GM23248 (cell line): ENCODE measurements at regions not wholly inside any gene's neighbourhood (a gene's known extent, or its start where the extent isn't known, plus 50 kb on each side); places are given as distances from the start of the nearest gene placed in this dataset.

Experiments
- DNase-seq: peaks from one replicate; pipeline ENCODE4 v3.0.0-alpha.2; 2015
- H2AFZ ChIP-seq: fragments of 200-600 bp; sonication (generic); 2 replicates; pipeline ENCODE4 v1.6.1; 2016; ENCODE audit warnings: antibody characterized with exemption
- H3F3A ChIP-seq: fragments of 200-600 bp; sonication (generic); 2 replicates; pipeline ENCODE4 v1.6.1; 2016; ENCODE audit warnings: mild to moderate bottlenecking, antibody characterized with exemption, mixed run types; ENCODE audit not compliant: insufficient read depth
- H3K27ac ChIP-seq: fragments of 200-600 bp; sonication (generic); 2 replicates; pipeline ENCODE4 v1.5.1; 2016; ENCODE audit warnings: mild to moderate bottlenecking
- H3K27me3 ChIP-seq: fragments of 200-600 bp; sonication (generic); replicated peaks from 2 replicates; pipeline ENCODE4 v1.6.1; 2016; ENCODE audit warnings: mild to moderate bottlenecking; ENCODE audit not compliant: insufficient read depth
- H3K36me3 ChIP-seq: fragments of 200-600 bp; sonication (generic); 2 replicates; pipeline ENCODE4 v1.6.1; 2016; ENCODE audit warnings: low read depth, mild to moderate bottlenecking
- H3K4me1 ChIP-seq: fragments of 200-600 bp; sonication (generic); 2 replicates; pipeline ENCODE4 v1.6.1; 2016; ENCODE audit warnings: mild to moderate bottlenecking; ENCODE audit not compliant: insufficient read depth
- H3K4me2 ChIP-seq: fragments of 200-600 bp; sonication (generic); one replicate; pipeline ENCODE4 v1.6.1; 2016; ENCODE audit warnings: mild to moderate bottlenecking; ENCODE audit not compliant: unreplicated experiment
- H3K4me3 ChIP-seq: fragments of 200-600 bp; sonication (generic); 2 replicates; pipeline ENCODE4 v1.5.1; 2016; ENCODE audit warnings: mild to moderate bottlenecking
- H3K79me2 ChIP-seq: fragments of 200-600 bp; sonication (generic); 2 replicates; pipeline ENCODE4 v1.6.1; 2016; ENCODE audit warnings: mild to moderate bottlenecking; ENCODE audit not compliant: insufficient read depth
- H3K9ac ChIP-seq: fragments of 200-600 bp; sonication (generic); 2 replicates; pipeline ENCODE4 v1.6.1; 2016; ENCODE audit warnings: mild to moderate bottlenecking
- H3K9me2 ChIP-seq: fragments of 200-600 bp; sonication (generic); 2 replicates; pipeline ENCODE4 v1.6.1; 2016; ENCODE audit warnings: mixed run types, mild to moderate bottlenecking, moderate library complexity; ENCODE audit not compliant: insufficient read depth
- H3K9me3 ChIP-seq: fragments of 200-600 bp; sonication (generic); one replicate; pipeline ENCODE4 v1.6.1; 2017; ENCODE audit warnings: low read depth
- H4K20me1 ChIP-seq: fragments of 200-600 bp; sonication (generic); 2 replicates; pipeline ENCODE4 v1.6.0; 2016; ENCODE audit not compliant: insufficient read depth
- EZH2 ChIP-seq: fragments of 200-600 bp; sonication (generic); IDR thresholded peaks from 2 replicates; pipeline ENCODE4 v1.6.1; 2018; ENCODE audit warnings: antibody characterized with exemption, mild to moderate bottlenecking; ENCODE audit not compliant: insufficient read depth, poor library complexity, severe bottlenecking
- EZH2phosphoT487 ChIP-seq: fragments of 200-600 bp; sonication (generic); IDR thresholded peaks from 2 replicates; pipeline ENCODE4 v1.6.1; 2018; ENCODE audit warnings: antibody characterized with exemption, moderate library complexity, mild to moderate bottlenecking, low read depth; ENCODE audit not compliant: insufficient read depth
- WGBS, 2 experiments: methylation state at CpG; one replicate each; pipeline ENCODE4 v1.1.6; 2015 to 2017; ENCODE audit warnings: low lambda C conversion rate in 2 of 2, low coverage in 1 of 2; ENCODE audit errors: missing lambda C conversion rate in 2 of 2; 5-methylcytosine and 5-hydroxymethylcytosine counted together
- in situ Hi-C: fragments of 300-500 bp; cut with MboI; formaldehyde crosslinking; loops from 2 replicates; pipeline ENCODE4 v1.15.0; 2020

DNA sequence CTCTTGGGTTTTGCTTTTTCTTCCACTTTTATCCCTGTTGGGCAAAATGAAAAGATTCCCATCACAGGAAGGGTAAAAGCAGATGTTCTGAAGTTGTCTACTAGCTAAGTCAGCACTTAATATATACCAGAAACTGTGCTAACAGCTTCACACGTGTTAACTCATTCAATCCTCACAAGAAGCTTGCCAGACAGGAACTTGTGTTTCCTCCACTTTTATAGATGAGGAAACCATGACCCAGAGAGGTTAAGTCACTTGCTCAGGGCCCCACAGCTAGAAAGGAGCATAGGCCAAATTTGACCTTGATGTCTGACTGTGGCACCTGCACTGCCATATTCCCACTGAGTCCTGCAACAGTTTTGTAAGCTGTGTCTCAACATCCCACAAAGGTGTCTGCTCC lies 76.8 kb upstream of the EPC2 start:
- Histone ChIP-seq H3K4me2 (no peak overlapping the region), H3K9me2 (no peaks in the 10 kb centered on the region), H3K27me3 (no peaks in the 10 kb centered on the region), H3K9me3 (no peaks in the 10 kb centered on the region), H3K4me1 (no peaks in the 10 kb centered on the region), H3K36me3 (no peaks in the 10 kb centered on the region), H3K79me2 (no peaks in the 10 kb centered on the region), H3K27ac (no peak overlapping the region), H3K9ac (no peak overlapping the region), H3F3A (no peaks in the 10 kb centered on the region), H3K4me3 (no peak overlapping the region), H4K20me1 (no peaks in the 10 kb centered on the region), H2AFZ (no peak overlapping the region)
- in situ Hi-C loops = no loop called here
- TF ChIP-seq EZH2phosphoT487 = no peak
- TF ChIP-seq EZH2 = no peak
- 23 to 45% methylated on average over 1 of the region's 1 CpG for WGBS, 2 experiments
- DNase-seq = no peak

DNA sequence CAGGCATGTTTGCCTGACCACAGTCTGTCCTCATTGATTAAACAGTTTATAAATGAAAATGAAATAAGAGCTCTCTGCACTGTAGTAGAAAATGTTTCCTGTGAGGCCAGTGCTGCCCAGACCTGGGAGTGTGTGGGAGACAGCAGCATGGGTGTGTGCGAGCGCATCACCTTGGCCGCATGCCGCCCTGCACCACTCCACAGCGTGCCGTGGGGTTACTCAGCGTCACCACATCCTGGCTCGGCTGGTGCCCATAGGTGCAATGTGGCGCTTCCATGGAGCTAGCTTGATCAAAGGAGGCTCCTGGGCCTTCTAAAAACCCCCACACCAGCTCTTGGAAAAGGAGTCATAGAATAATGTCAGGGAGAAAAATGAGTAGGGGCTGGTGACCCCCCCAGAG lies 76.0 kb upstream of the EPC2 start:
- TF ChIP-seq EZH2phosphoT487 = no peak
- no peak for TF ChIP-seq EZH2
- no peaks in the 10 kb centered on the region for H4K20me1 ChIP-seq
- DNase-seq = no peak
- no peak overlapping the region for H3K27ac ChIP-seq
- no peaks in the 10 kb centered on the region for H3K27me3 ChIP-seq
- H3K4me3 ChIP-seq = no peak overlapping the region
- in situ Hi-C loops = no loop called here
- H3K79me2 ChIP-seq = no peaks in the 10 kb centered on the region
- H3F3A ChIP-seq = no peaks in the 10 kb centered on the region
- no peak overlapping the region for H2AFZ ChIP-seq
- H3K9me3 ChIP-seq = no peaks in the 10 kb centered on the region
- no peaks in the 10 kb centered on the region for H3K36me3 ChIP-seq
- no peaks in the 10 kb centered on the region for H3K4me1 ChIP-seq
- no peak overlapping the region for H3K9ac ChIP-seq
- H3K9me2 ChIP-seq = no peaks in the 10 kb centered on the region
- no peak overlapping the region for H3K4me2 ChIP-seq
- WGBS, 2 experiments = 66 to 67% methylated on average over 9 of the region's 9 CpGs

DNA sequence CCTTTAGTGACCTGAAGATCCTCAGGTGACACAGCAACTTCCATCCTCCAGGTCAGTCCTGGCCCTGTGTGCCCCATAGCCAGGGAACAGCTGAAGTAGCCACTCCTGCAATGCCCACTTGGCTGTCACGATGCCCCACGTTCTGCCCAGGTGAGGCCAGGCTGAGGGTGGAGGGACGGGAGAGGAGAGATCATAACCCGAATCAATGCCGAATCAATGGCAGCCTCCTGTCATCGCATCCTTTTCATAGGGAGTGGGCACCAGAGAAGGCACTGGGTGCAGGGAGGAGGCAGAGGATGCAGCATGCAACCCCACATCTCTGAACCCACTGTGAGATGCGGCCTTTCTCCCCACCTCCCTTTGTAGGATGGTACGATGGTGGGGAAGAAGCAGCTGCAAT lies 75.3 kb upstream of the EPC2 start:
- WGBS, 2 experiments = 75 to 77% methylated on average over 8 of the region's 8 CpGs
- H3K36me3 ChIP-seq = no peaks in the 10 kb centered on the region

DNA sequence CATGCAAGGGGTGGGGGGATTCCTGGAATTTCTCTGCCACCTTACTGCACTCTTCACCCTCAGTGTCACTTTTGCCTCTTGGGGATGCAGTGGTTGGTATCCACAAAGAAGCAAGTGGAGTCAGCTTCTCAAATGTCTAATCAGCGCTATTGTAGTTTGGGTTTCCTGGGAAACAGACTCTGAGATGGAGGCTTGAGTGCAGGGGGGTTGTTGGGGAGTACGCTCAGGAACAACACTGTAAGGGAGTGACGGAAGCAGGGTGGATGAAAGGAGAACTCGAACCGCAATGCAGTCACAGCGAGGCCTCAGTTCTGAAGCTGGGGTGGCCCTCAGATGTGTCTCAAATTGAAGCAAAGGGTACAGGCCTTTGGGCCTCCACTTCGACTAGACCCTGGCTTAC lies 73.6 kb upstream of the EPC2 start:
- H3K36me3 ChIP-seq = no peaks in the 10 kb centered on the region
- DNase-seq = no peak
- no peaks in the 10 kb centered on the region for H3F3A ChIP-seq
- no peak overlapping the region for H3K9ac ChIP-seq
- H3K27ac ChIP-seq = no peak overlapping the region
- H2AFZ ChIP-seq = no peak overlapping the region
- no peak overlapping the region for H3K4me3 ChIP-seq
- no peaks in the 10 kb centered on the region for H3K4me1 ChIP-seq
- no peaks in the 10 kb centered on the region for H4K20me1 ChIP-seq
- 78 to 84% methylated on average over 7 of the region's 7 CpGs for WGBS, 2 experiments
- TF ChIP-seq EZH2 (no peak), EZH2phosphoT487 (no peak)
- H3K4me2 ChIP-seq = no peak overlapping the region
- in situ Hi-C loops = no loop called here
- no peaks in the 10 kb centered on the region; the same call in 1 of the 2 replicates for H3K27me3 ChIP-seq
- H3K9me2 ChIP-seq = no peaks in the 10 kb centered on the region
- no peaks in the 10 kb centered on the region for H3K79me2 ChIP-seq
- H3K9me3 ChIP-seq = no peaks in the 10 kb centered on the region

More for the DNA sequence above, 75.3 kb upstream of the EPC2 start:
- no peak overlapping the region for H3K9ac ChIP-seq
- H3K4me3 ChIP-seq = no peak overlapping the region
- H3F3A ChIP-seq = no peaks in the 10 kb centered on the region
- H3K27ac ChIP-seq = no peak overlapping the region
- H4K20me1 ChIP-seq = no peaks in the 10 kb centered on the region
- TF ChIP-seq EZH2 (no peak), EZH2phosphoT487 (no peak)
- no peaks in the 10 kb centered on the region for H3K27me3 ChIP-seq
- no peak overlapping the region for H2AFZ ChIP-seq
- in situ Hi-C loops = no loop called here
- no peak for DNase-seq
- no peaks in the 10 kb centered on the region for H3K4me1 ChIP-seq
- no peaks in the 10 kb centered on the region for H3K9me2 ChIP-seq
- no peak overlapping the region for H3K4me2 ChIP-seq
- H3K79me2 ChIP-seq = no peaks in the 10 kb centered on the region
- H3K9me3 ChIP-seq = no peaks in the 10 kb centered on the region

DNA sequence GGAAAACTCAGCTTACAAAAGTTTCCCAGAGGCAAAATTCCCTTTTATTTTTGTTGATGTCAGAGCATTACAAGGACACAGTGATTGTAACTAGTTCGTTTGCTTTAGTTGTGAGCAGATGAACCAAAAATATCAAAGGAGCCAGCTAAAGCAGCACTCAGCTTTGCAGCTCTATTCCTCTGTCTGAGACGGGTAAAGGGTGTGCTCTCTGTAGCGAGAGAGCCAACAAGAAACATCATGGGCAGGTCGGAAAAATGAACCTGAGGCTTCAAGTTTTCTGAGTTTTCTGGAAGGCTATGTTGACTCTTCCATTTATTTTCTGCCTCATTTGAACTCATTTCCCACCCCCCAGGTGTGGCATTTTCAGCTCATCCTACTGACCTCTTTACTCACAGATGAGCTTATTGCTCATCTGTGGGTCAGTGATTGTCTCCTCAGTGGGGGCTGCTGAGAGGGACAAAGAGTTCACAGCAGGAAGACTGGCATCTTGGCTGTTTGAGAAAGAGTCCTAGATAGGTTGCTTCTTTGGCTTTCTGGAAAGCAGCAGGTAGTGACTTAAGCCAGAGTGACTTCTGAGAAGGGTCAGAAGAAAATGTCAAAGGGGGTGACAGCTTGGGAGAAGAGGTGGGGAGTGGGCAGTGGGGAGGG lies 66.6 kb upstream of the EPC2 start:
- no peak overlapping the region for H2AFZ ChIP-seq
- no peaks in the 10 kb centered on the region for H3K36me3 ChIP-seq
- H3K9me2 ChIP-seq = no peaks in the 10 kb centered on the region
- H3K4me1 ChIP-seq = peaks cover 4% of the 10 kb centered on the region; the same call in 1 of the 2 replicates
- no peak overlapping the region for H3K4me3 ChIP-seq
- H3K27ac ChIP-seq = no peak overlapping the region
- H3F3A ChIP-seq = no peaks in the 10 kb centered on the region
- H4K20me1 ChIP-seq = no peaks in the 10 kb centered on the region
- in situ Hi-C loops = no loop called here
- no peak overlapping the region for H3K4me2 ChIP-seq
- H3K9ac ChIP-seq = no peak overlapping the region
- peaks cover 13% of the 10 kb centered on the region for H3K27me3 ChIP-seq
- DNase-seq = no peak
- 9 to 10% methylated on average over 4 of the region's 4 CpGs for whole genome bisulfite sequencing, 2 experiments
- H3K9me3 ChIP-seq = no peaks in the 10 kb centered on the region
- no peak for TF ChIP-seq EZH2
- TF ChIP-seq EZH2phosphoT487 = no peak
- no peaks in the 10 kb centered on the region for H3K79me2 ChIP-seq
